NCI-H1417 (cell line): ENCODE measurements at regions not wholly inside any gene's neighbourhood (a gene's known extent, or its start where the extent isn't known, plus 50 kb on each side); places are given as distances from the start of the nearest gene placed in this dataset.

ENCODE experiments used
- DNase-seq, 3 experiments: peaks; one replicate each; lab custom pipeline; 2025; lab: John Stamatoyannopoulos, UW

- no peak for DNase-seq
Measured at GRCh38 chr6:6522709-6523108, 65.8 kb upstream of the LY86 start.

- no peak for DNase-seq
Measured at GRCh38 chr6:6524951-6525350, 63.6 kb upstream of the LY86 start.

- no peak for DNase-seq
Measured at GRCh38 chr6:6525933-6526332, 62.6 kb upstream of the LY86 start.

GRCh38 chr6:6529275-6529674 lies 59.2 kb upstream of the LY86 start:
- DNase-seq, result no peak

- DNase-seq, result peak in 1 of 3 experiments; percentile 6
Measured at GRCh38 chr6:6533176-6533575, 55.3 kb upstream of the LY86 start.

- DNase-seq, result no peak
Measured at GRCh38 chr6:6534399-6534798, 54.1 kb upstream of the LY86 start.

DNA sequence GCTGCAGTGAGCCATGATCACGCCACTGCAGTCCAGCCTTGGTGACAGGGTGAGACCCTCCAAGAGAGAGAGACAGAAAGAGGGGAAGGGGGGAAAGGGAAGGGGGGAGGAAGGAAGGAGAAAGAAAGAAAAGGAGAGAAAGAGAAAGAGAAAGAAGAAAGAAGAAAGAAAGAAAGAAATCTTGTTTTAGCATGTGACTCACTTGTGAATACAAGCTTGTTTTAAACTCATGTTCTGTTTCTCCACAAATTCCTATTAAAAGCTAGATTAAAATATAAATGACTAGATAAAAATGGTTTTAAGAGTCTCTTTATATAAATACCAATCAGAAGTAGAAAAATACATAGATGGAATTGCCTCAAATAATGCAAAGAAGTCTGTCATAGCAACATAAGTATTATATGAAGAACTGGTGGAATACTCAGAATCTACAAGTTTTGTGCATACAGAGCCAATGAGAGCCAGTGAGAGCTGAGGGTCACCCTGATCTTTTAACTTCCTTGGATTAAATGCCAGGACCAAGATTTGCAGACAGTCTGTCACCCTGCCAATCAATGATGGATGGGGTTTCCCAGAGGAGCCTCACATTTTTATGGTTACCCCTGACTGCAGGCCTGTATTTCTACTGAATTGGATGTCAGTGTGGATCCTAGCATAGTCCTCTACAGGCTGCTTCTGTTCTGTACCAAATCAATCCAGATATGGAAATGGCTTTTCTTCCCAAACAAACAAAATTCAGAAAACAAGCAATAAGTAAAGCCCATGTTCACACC lies 50.8 kb upstream of the LY86 start:
- no peak for DNase-seq

DNA sequence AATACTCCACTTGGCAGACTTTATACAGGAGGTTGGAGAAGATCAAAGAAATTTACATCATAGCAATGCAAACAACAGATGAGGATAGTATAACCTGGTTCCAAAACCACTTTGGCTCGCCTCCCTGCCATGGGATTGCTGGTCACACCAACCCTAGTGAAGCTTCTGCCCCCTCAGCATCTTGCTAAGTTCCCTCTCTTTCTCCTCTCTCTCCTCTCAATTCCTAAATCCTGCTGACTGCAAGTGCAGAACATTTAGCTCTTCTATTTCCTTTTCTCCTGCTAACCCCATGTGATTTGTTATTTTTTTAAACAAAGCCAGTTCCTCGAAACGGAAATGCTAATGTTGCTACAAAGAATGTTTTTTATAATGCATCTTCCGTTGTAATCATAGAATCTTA lies 50.3 kb upstream of the LY86 start:
- DNase-seq, result no peak
